K562 (cell line): ENCODE measurements at regions not wholly inside any gene's neighbourhood (a gene's known extent, or its start where the extent isn't known, plus 50 kb on each side); places are given as distances from the start of the nearest gene placed in this dataset.

Experiments
- ATAC-seq: fragments of 200-7000 bp; cut with Tn5 transposase; 3 replicates; pipeline ENCODE4 v1.9.1; 2020; ENCODE audit warnings: moderate library complexity
- BruUV-seq: library from RNA; stranded (reverse); fragments of 400-500 nt; replicated peaks from 2 replicates; lab custom pipeline; 2021; lab: Mats Ljungman, UMichigan
- CTCF ChIA-PET: fragments of 300-600 bp; formaldehyde crosslinking; extraction: SDS; loops from one replicate; lab custom pipeline; 2021; ENCODE audit warnings: low intra/inter-chr PET ratio; lab: Yijun Ruan, JAX
- POLR2A ChIA-PET: fragments of 300-600, 350-650 bp; sonication (Branson Sonifier 250); formaldehyde crosslinking; extraction: SDS; loops from one replicate; lab custom pipeline; 2021; ENCODE audit warnings: antibody characterized with exemption, inconsistent platforms; lab: Yijun Ruan, JAX
- DNase-seq, 4 experiments: peaks; one replicate each; pipeline versions ENCODE4 v3.0.0 to v3.0.0-alpha.2; 2011 to 2018; ENCODE audit warnings: low spot score in 3 of 4, mixed read lengths in 3 of 4; ENCODE audit errors: extremely low read depth in 1 of 4
- FAIRE-seq: peaks from 2 replicates; lab custom pipeline; 2011; peaks lifted over from hg19 to GRCh38; lab: Jason Lieb, UNC
- H2AFZ ChIP-seq: 2 replicates; pipeline ENCODE4 v1.6.0; 2011; ENCODE audit warnings: low read depth, low read length, control low read depth, inconsistent platforms
- H3K27ac ChIP-seq: fragments of 200-600 bp; 3 replicates; pipeline ENCODE4 v1.8.0; 2011; ENCODE audit warnings: low read depth, mild to moderate bottlenecking, control low read depth, inconsistent platforms, low read length, moderate library complexity, mixed read lengths; ENCODE audit errors: extremely low read depth
- H3K27me3 ChIP-seq, 2 experiments: fragments of 300-600 bp in 1 of 2; 2 replicates in 1 of 2; 3 replicates in 1 of 2; pipeline versions ENCODE4 v1.6.0 to v1.8.0; 2011; ENCODE audit warnings: inconsistent platforms in 2 of 2, low read length in 2 of 2, mild to moderate bottlenecking in 1 of 2, mixed read lengths in 1 of 2, moderate library complexity in 1 of 2; ENCODE audit not compliant: control insufficient read depth in 2 of 2, insufficient read depth in 2 of 2
- H3K36me3 ChIP-seq: fragments of 300-600 bp; 3 replicates; pipeline ENCODE4 v1.8.0; 2011; ENCODE audit warnings: mild to moderate bottlenecking, low read length, inconsistent platforms; ENCODE audit not compliant: control insufficient read depth, insufficient read depth
- H3K4me1 ChIP-seq, 2 experiments: fragments of 200-600 bp in 1 of 2; replicated peaks in 1 of 2; 2 replicates in 1 of 2; 3 replicates in 1 of 2; pipeline versions ENCODE4 v1.5.1 to v1.8.0; 2011; ENCODE audit warnings: inconsistent platforms in 2 of 2, low read length in 2 of 2, mild to moderate bottlenecking in 1 of 2, mixed read lengths in 1 of 2, moderate library complexity in 1 of 2; ENCODE audit not compliant: control insufficient read depth in 2 of 2, insufficient read depth in 2 of 2
- H3K4me2 ChIP-seq: 2 replicates; pipeline ENCODE4 v1.6.1; 2011; ENCODE audit warnings: low read length, control low read depth, inconsistent platforms, mixed read lengths; ENCODE audit not compliant: insufficient read depth
- H3K4me3 ChIP-seq: fragments of 200-600 bp; sonication (generic), shearing (Covaris generic); 2 replicates; pipeline ENCODE4 v1.5.1; 2016; ENCODE audit warnings: control low read depth, inconsistent platforms
- H3K79me2 ChIP-seq: fragments of 200-600 bp; 3 replicates; pipeline ENCODE4 v1.8.0; 2011; ENCODE audit warnings: low read length, inconsistent platforms; ENCODE audit not compliant: control insufficient read depth, insufficient read depth
- H3K9ac ChIP-seq, 2 experiments: 2 replicates each; pipeline versions ENCODE4 v1.6.0 to v1.6.1; 2011; ENCODE audit warnings: low read depth in 2 of 2, low read length in 2 of 2, control low read depth in 1 of 2, inconsistent platforms in 1 of 2, mild to moderate bottlenecking in 1 of 2, mixed read lengths in 1 of 2; ENCODE audit not compliant: insufficient read depth in 1 of 2
- H3K9me1 ChIP-seq: one replicate; pipeline ENCODE4 v1.6.0; 2011; ENCODE audit warnings: inconsistent platforms, mild to moderate bottlenecking, low read length, moderate library complexity; ENCODE audit not compliant: control insufficient read depth, insufficient read depth
- H3K9me3 ChIP-seq: replicated peaks from 2 replicates; pipeline ENCODE4 v1.5.1; 2011; ENCODE audit warnings: low read depth, low read length, inconsistent platforms; ENCODE audit not compliant: control insufficient read depth, insufficient read depth
- H4K20me1 ChIP-seq: replicated peaks from 2 replicates; pipeline ENCODE4 v1.6.1; 2011; ENCODE audit warnings: low read length, inconsistent platforms, mixed read lengths; ENCODE audit not compliant: control insufficient read depth, insufficient read depth
- DEAF1 ChIP-seq: fragments of 450-650 bp; formaldehyde crosslinking; IDR thresholded peaks from 2 replicates; pipeline ENCODE4 v1.4.0; 2020; ENCODE audit warnings: mild to moderate bottlenecking, moderate library complexity
- NUFIP1 ChIP-seq: fragments of 450-650 bp; IDR thresholded peaks from 2 replicates; pipeline ENCODE4 v1.6.1; 2018; ENCODE audit not compliant: partially characterized antibody
- RFX7 ChIP-seq: fragments of 250-450 bp; sonication (Bioruptor Pico); IDR thresholded peaks from 2 replicates; pipeline ENCODE4 v1.5.1; 2021; ENCODE audit warnings: mild to moderate bottlenecking
- SREBF1 ChIP-seq: fragments of 150-350 bp; IDR thresholded peaks from 2 replicates; pipeline ENCODE4 v1.6.1; 2014; ENCODE audit warnings: antibody characterized with exemption, low read depth, low read length, borderline replicate concordance
- STAT5A ChIP-seq: IDR thresholded peaks from 2 replicates; pipeline ENCODE4 v1.6.1; 2012; ENCODE audit warnings: low read length, inconsistent platforms, borderline replicate concordance
- ZHX1 ChIP-seq: fragments of 150-350 bp; conservative IDR thresholded peaks from 2 replicates; pipeline ENCODE4 v1.6.1; 2014; ENCODE audit warnings: low read length
- ZNF79 ChIP-seq: fragments of 250-450 bp; sonication (Bioruptor Pico); IDR thresholded peaks from 2 replicates; pipeline ENCODE4 v1.4.0; 2020; ENCODE audit warnings: low read depth, mild to moderate bottlenecking, moderate library complexity
- WGBS: fragments of 100-300 bp; shearing (Covaris generic); methylation state at CpG from one replicate; pipeline ENCODE4 v1.1.6; 2016; ENCODE audit warnings: low coverage, mixed read lengths; ENCODE audit not compliant: insufficient coverage; ENCODE audit errors: missing lambda C conversion rate; 5-methylcytosine and 5-hydroxymethylcytosine counted together
- in situ Hi-C: fragments of 300-500 bp; cut with MboI; formaldehyde crosslinking; loops from 4 replicates; pipeline ENCODE4 v1.15.0; 2018; ENCODE audit warnings: inconsistent platforms, mixed read lengths
- intact Hi-C: fragments of 100-400 bp; cut with micrococcal nuclease; formaldehyde crosslinking; loops from 2 replicates; pipeline ENCODE4 v1.14.2; 2022
- TF ChIP-seq, protein P1 (sequence below): fragments of 450-650 bp; IDR thresholded peaks from 2 replicates; pipeline ENCODE4 v1.6.1; 2016; ENCODE audit warnings: low read depth

GRCh38 chr7:149681274-149681673 lies 92.1 kb downstream of the ZNF467 start:
- H4K20me1 ChIP-seq, result no peaks in the 10 kb centered on the region
- H3K27ac ChIP-seq, result no peak overlapping the region
- 7% methylated on average over 1 of the region's 1 CpG for WGBS
- H2AFZ ChIP-seq, result no peak overlapping the region
- no peak overlapping the region for H3K4me3 ChIP-seq
- H3K27me3 ChIP-seq, result peaks cover 13 to 16% of the 10 kb centered on the region in 2 experiments
- no TSS peak for BruUV-seq
- H3K9me3 ChIP-seq, result 0 out of 2 replicates have a peak, but pooled peaks cover 4% of the 10 kb centered on the region
- H3K9me1 ChIP-seq, result no peaks in the 10 kb centered on the region
- ATAC-seq, result no peak
- CTCF ChIA-PET, result no interaction called here
- POLR2A ChIA-PET, result interaction anchor here (1.2 kb wide), 1 partner anchor 11 kb away, joined by 3 read pairs; no protein-coding TSS in a partner anchor
- DNase-seq, result no peak
- no peak for FAIRE-seq
- in situ Hi-C loops (no loop called here), intact Hi-C loops (no loop called here)
- no peaks in the 10 kb centered on the region for H3K4me1 ChIP-seq
- no peak overlapping the region for H3K4me2 ChIP-seq
- H3K36me3 ChIP-seq, result no peaks in the 10 kb centered on the region
- no peak overlapping the region for H3K9ac ChIP-seq
- TF ChIP-seq ZHX1 (no peak), NUFIP1 (no peak), STAT5A (no peak), DEAF1 (no peak), ZNF79 (CRISPR knock-in tag) (no peak), RFX7 (CRISPR knock-in tag) (no peak), SREBF1 (no peak)
- TF ChIP-seq, protein P1, sequence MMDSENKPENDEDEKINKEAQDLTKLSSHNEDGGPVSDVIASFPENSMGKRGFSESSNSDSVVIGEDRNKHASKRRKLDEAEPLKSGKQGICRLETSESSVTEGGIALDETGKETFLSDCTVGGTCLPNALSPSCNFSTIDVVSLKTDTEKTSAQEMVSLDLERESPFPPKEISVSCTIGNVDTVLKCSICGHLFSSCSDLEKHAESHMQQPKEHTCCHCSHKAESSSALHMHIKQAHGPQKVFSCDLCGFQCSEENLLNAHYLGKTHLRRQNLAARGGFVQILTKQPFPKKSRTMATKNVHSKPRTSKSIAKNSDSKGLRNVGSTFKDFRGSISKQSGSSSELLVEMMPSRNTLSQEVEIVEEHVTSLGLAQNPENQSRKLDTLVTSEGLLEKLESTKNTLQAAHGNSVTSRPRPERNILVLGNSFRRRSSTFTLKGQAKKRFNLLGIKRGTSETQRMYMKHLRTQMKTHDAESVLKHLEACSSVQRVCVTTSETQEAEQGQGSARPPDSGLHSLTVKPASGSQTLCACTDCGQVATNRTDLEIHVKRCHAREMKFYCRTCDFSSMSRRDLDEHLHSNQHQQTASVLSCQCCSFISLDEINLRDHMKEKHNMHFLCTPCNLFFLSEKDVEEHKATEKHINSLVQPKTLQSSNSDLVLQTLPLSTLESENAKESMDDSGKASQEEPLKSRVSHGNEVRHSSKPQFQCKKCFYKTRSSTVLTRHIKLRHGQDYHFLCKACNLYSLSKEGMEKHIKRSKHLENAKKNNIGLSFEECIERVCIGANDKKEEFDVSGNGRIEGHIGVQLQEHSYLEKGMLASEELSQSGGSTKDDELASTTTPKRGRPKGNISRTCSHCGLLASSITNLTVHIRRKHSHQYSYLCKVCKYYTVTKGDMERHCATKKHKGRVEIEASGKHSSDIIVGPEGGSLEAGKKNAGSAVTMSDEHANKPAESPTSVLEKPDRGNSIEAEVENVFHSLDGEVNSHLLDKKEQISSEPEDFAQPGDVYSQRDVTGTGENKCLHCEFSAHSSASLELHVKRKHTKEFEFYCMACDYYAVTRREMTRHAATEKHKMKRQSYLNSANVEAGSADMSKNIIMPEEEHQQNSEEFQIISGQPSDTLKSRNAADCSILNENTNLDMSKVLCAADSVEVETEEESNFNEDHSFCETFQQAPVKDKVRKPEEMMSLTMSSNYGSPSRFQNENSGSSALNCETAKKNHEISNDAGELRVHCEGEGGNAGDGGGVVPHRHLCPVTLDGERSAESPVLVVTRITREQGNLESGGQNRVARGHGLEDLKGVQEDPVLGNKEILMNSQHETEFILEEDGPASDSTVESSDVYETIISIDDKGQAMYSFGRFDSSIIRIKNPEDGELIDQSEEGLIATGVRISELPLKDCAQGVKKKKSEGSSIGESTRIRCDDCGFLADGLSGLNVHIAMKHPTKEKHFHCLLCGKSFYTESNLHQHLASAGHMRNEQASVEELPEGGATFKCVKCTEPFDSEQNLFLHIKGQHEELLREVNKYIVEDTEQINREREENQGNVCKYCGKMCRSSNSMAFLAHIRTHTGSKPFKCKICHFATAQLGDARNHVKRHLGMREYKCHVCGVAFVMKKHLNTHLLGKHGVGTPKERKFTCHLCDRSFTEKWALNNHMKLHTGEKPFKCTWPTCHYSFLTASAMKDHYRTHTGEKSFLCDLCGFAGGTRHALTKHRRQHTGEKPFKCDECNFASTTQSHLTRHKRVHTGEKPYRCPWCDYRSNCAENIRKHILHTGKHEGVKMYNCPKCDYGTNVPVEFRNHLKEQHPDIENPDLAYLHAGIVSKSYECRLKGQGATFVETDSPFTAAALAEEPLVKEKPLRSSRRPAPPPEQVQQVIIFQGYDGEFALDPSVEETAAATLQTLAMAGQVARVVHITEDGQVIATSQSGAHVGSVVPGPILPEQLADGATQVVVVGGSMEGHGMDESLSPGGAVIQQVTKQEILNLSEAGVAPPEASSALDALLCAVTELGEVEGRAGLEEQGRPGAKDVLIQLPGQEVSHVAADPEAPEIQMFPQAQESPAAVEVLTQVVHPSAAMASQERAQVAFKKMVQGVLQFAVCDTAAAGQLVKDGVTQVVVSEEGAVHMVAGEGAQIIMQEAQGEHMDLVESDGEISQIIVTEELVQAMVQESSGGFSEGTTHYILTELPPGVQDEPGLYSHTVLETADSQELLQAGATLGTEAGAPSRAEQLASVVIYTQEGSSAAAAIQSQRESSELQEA, result no peak
- H3K79me2 ChIP-seq, result no peaks in the 10 kb centered on the region
